Heart left ventricle (tissue), 13 donors: ENCODE measurements at regions not wholly inside any gene's neighbourhood (a gene's known extent, or its start where the extent isn't known, plus 50 kb on each side); places are given as distances from the start of the nearest gene placed in this dataset.

Experiments used
- POLR2A ChIP-seq, 2 donors: fragments of 450-650 bp; IDR thresholded peaks; one replicate each; pipeline ENCODE4 v1.6.1; 2017; ENCODE audit warnings: antibody characterized with exemption in 2 of 2, mild to moderate bottlenecking in 2 of 2, moderate library complexity in 2 of 2
- TF ChIP-seq, protein P1 (sequence below), 12 donors: fragments of 200-600 bp; sonication (generic) in 4 of 12; IDR thresholded peaks; one replicate each; pipeline versions ENCODE4 v1.5.0 to v1.8.0; 2018 to 2022; ENCODE audit warnings: antibody characterized with exemption in 12 of 12, mild to moderate bottlenecking in 5 of 12
- donor health status: ischemic (EF 13 %, LVEDD 7.1; RV severe dilation, severe dysfunction).
- donor health status: DM: no; HTN: yes; CAD: no.
- donor health status: DM: no; HTN: no; CAD: no.
- donor health status: ischemic (EF 25% LVEDD 6.9; RV normal size, moderate dysfunction).
- donor health status: ischemic (EF 25% LVEDD 5.7; RV mildly dilated, moderate dysfunction).
- donor health status: ischemic (EF 35%, LVEDD 5.7; RV mildly dilated, moderate dysfunction).
- donor health status: nonischemic (EF 11% LVEDD 7.7; RV severe dilation, severe dysfunction).
- donor health status: DM: yes; HTN: yes; CAD: no.
- donor health status: PGD.
- donor health status: ischemic (EF 29% LVEDD 5.4; RV normal size, mild dysfunction).
- donor health status: nonischemic (EF 23%, LVEDD 6.1; RV moderate dilation, normal function).

DNA sequence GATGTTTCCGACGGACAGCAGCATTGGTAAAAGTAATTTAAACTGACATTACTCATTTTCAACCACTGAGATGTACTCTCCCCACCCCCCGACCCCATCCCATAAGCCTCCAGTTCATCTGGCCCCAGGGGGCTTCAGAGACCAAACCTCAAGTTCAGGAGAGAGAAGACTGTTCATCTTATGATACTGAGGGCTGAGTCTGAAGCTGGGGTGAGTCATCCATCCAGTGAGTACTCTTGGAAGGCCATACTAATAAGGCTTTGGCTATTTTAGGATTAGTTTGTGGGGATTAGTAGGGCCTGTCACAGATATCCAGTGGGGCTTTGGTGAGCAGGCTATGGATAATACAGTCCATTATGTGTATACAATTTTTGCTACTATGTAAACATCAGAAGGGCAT lies 125.3 kb upstream of the APCDD1 start:
- TF ChIP-seq, protein P1, sequence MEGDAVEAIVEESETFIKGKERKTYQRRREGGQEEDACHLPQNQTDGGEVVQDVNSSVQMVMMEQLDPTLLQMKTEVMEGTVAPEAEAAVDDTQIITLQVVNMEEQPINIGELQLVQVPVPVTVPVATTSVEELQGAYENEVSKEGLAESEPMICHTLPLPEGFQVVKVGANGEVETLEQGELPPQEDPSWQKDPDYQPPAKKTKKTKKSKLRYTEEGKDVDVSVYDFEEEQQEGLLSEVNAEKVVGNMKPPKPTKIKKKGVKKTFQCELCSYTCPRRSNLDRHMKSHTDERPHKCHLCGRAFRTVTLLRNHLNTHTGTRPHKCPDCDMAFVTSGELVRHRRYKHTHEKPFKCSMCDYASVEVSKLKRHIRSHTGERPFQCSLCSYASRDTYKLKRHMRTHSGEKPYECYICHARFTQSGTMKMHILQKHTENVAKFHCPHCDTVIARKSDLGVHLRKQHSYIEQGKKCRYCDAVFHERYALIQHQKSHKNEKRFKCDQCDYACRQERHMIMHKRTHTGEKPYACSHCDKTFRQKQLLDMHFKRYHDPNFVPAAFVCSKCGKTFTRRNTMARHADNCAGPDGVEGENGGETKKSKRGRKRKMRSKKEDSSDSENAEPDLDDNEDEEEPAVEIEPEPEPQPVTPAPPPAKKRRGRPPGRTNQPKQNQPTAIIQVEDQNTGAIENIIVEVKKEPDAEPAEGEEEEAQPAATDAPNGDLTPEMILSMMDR (IDR thresholded peaks at IDR 0.05), result no peak
- no peak for TF ChIP-seq POLR2A (IDR thresholded peaks at IDR 0.05)
